PC-9 (cell line): ENCODE measurements at regions not wholly inside any gene's neighbourhood (a gene's known extent, or its start where the extent isn't known, plus 50 kb on each side); places are given as distances from the start of the nearest gene placed in this dataset.

ENCODE experiments used
- BruUV-seq: library from RNA; stranded (reverse); fragments of 400-500 nt; replicated peaks from 2 replicates; lab custom pipeline; 2021; lab: Mats Ljungman, UMichigan
- CTCF ChIA-PET: fragments of 300-600 bp; sonication (Branson Sonifier 250); formaldehyde crosslinking; loops from one replicate; lab custom pipeline; 2022; ENCODE audit warnings: antibody characterized with exemption; lab: Charles Lee
- POLR2A ChIA-PET: fragments of 300-600 bp; sonication (Branson Sonifier 250); formaldehyde crosslinking; loops from one replicate; lab custom pipeline; 2022; ENCODE audit warnings: antibody characterized with exemption; ENCODE audit not compliant: unreplicated experiment; lab: Charles Lee
- DNase-seq, 2 experiments: peaks; one replicate each; pipeline versions ENCODE4 v3.0.0 to v3.0.0-alpha.2; 2015 to 2022; ENCODE audit warnings: mixed read lengths in 1 of 2
- H2AFZ ChIP-seq: fragments of 200-600 bp; sonication (generic); 2 replicates; pipeline ENCODE4 v1.8.1; 2017; ENCODE audit warnings: antibody characterized with exemption
- H3F3A ChIP-seq: fragments of 200-600 bp; sonication (generic); 2 replicates; pipeline ENCODE4 v1.8.1; 2017; ENCODE audit warnings: antibody characterized with exemption, mild to moderate bottlenecking, low read depth; ENCODE audit not compliant: insufficient read depth
- H3K27ac ChIP-seq: fragments of 200-600 bp; sonication (generic); 2 replicates; pipeline ENCODE4 v1.6.1; 2016; ENCODE audit warnings: mixed run types
- H3K27me3 ChIP-seq: fragments of 200-600 bp; sonication (generic); 2 replicates; pipeline ENCODE4 v1.6.1; 2016; ENCODE audit warnings: low read depth, mixed run types; ENCODE audit not compliant: insufficient read depth
- H3K36me3 ChIP-seq: fragments of 200-600 bp; sonication (generic); 2 replicates; pipeline ENCODE4 v1.6.1; 2016; ENCODE audit warnings: low read depth, mixed run types
- H3K4me1 ChIP-seq: fragments of 200-600 bp; sonication (generic); replicated peaks from 2 replicates; pipeline ENCODE4 v1.6.1; 2016; ENCODE audit warnings: mixed run types; ENCODE audit not compliant: insufficient read depth
- H3K4me2 ChIP-seq: fragments of 200-600 bp; sonication (generic); 2 replicates; pipeline ENCODE4 v1.6.1; 2017; ENCODE audit warnings: mixed run types
- H3K4me3 ChIP-seq: fragments of 200-600 bp; sonication (generic); 2 replicates; pipeline ENCODE4 v1.6.1; 2016; ENCODE audit warnings: mixed run types
- H3K79me2 ChIP-seq: fragments of 200-600 bp; sonication (generic); 2 replicates; pipeline ENCODE4 v1.6.1; 2017; ENCODE audit warnings: low read depth, mixed run types
- H3K9me2 ChIP-seq: fragments of 200-600 bp; sonication (generic); 2 replicates; pipeline ENCODE4 v1.8.1; 2017; ENCODE audit warnings: mild to moderate bottlenecking; ENCODE audit not compliant: insufficient read depth
- H3K9me3 ChIP-seq: fragments of 200-600 bp; sonication (generic); 2 replicates; pipeline ENCODE4 v1.8.1; 2016; ENCODE audit warnings: low read depth; ENCODE audit not compliant: insufficient read depth
- H4K20me1 ChIP-seq: fragments of 200-600 bp; sonication (generic); 2 replicates; pipeline ENCODE4 v1.8.1; 2017; ENCODE audit not compliant: insufficient read depth
- EZH2 ChIP-seq: fragments of 200-600 bp; sonication (generic); IDR thresholded peaks from 2 replicates; pipeline ENCODE4 v1.8.0; 2017; ENCODE audit warnings: antibody characterized with exemption, low read depth
- intact Hi-C: fragments of 100-400 bp; cut with micrococcal nuclease; formaldehyde crosslinking; loops from one replicate; pipeline ENCODE4 v1.10.0; 2022; ENCODE audit not compliant: unreplicated experiment
- TF ChIP-seq, protein P1 (sequence below): fragments of 200-600 bp; sonication (generic); conservative IDR thresholded peaks from 2 replicates; pipeline ENCODE4 v1.6.1; 2017; ENCODE audit warnings: mixed run types, antibody characterized with exemption, mild to moderate bottlenecking, moderate library complexity

GRCh38 chr9:120230227-120230626, 349.7 kb downstream of the CDK5RAP2 start:
- H3K79me2 ChIP-seq: no peaks in the 10 kb centered on the region
- no peaks in the 10 kb centered on the region for H3K4me1 ChIP-seq
- intact Hi-C loops: no loop called here
- no peak overlapping the region for H3K4me3 ChIP-seq
- no peaks in the 10 kb centered on the region for H3K36me3 ChIP-seq
- no TSS peak for BruUV-seq
- no peak for TF ChIP-seq EZH2
- TF ChIP-seq, protein P1, sequence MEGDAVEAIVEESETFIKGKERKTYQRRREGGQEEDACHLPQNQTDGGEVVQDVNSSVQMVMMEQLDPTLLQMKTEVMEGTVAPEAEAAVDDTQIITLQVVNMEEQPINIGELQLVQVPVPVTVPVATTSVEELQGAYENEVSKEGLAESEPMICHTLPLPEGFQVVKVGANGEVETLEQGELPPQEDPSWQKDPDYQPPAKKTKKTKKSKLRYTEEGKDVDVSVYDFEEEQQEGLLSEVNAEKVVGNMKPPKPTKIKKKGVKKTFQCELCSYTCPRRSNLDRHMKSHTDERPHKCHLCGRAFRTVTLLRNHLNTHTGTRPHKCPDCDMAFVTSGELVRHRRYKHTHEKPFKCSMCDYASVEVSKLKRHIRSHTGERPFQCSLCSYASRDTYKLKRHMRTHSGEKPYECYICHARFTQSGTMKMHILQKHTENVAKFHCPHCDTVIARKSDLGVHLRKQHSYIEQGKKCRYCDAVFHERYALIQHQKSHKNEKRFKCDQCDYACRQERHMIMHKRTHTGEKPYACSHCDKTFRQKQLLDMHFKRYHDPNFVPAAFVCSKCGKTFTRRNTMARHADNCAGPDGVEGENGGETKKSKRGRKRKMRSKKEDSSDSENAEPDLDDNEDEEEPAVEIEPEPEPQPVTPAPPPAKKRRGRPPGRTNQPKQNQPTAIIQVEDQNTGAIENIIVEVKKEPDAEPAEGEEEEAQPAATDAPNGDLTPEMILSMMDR: no peak
- no peak overlapping the region for H3K27ac ChIP-seq
- CTCF ChIA-PET: no interaction called here
- no peak overlapping the region for H3K4me2 ChIP-seq
- peaks cover 16% of the 10 kb centered on the region; the same call in 1 of the 2 replicates for H3K27me3 ChIP-seq
- H4K20me1 ChIP-seq: no peaks in the 10 kb centered on the region
- POLR2A ChIA-PET: no interaction called here
- H2AFZ ChIP-seq: no peak overlapping the region
- no peaks in the 10 kb centered on the region for H3K9me2 ChIP-seq
- no peaks in the 10 kb centered on the region for H3K9me3 ChIP-seq
- no peak for DNase-seq
- no peaks in the 10 kb centered on the region for H3F3A ChIP-seq

GRCh38 chr9:120221844-120222243, 358.1 kb downstream of the CDK5RAP2 start:
- H4K20me1 ChIP-seq: no peaks in the 10 kb centered on the region
- intact Hi-C loops: no loop called here
- ChIA-PET POLR2A (no interaction called here), CTCF (no interaction called here)
- H3K27me3 ChIP-seq: no peaks in the 10 kb centered on the region
- H3K27ac ChIP-seq: no peak overlapping the region
- H3K4me3 ChIP-seq: no peak overlapping the region
- no peaks in the 10 kb centered on the region for H3K9me3 ChIP-seq
- no peaks in the 10 kb centered on the region for H3K36me3 ChIP-seq
- no TSS peak for BruUV-seq
- H3K79me2 ChIP-seq: no peaks in the 10 kb centered on the region
- no peak for TF ChIP-seq EZH2
- TF ChIP-seq, protein P1: no peak
- H2AFZ ChIP-seq: no peak overlapping the region
- H3K4me2 ChIP-seq: no peak overlapping the region
- no peaks in the 10 kb centered on the region for H3K4me1 ChIP-seq
- no peaks in the 10 kb centered on the region for H3K9me2 ChIP-seq
- no peaks in the 10 kb centered on the region for H3F3A ChIP-seq
- DNase-seq: no peak

GRCh38 chr9:120214332-120214731, 365.6 kb downstream of the CDK5RAP2 start:
- intact Hi-C loops: no loop called here
- no peaks in the 10 kb centered on the region for H3K36me3 ChIP-seq
- CTCF ChIA-PET: no interaction called here

More at GRCh38 chr9:120214332-120214731, 365.6 kb downstream of the CDK5RAP2 start:
- H2AFZ ChIP-seq: no peak overlapping the region
- no peaks in the 10 kb centered on the region for H4K20me1 ChIP-seq
- no peaks in the 10 kb centered on the region for H3F3A ChIP-seq
- H3K79me2 ChIP-seq: no peaks in the 10 kb centered on the region
- no peaks in the 10 kb centered on the region for H3K4me1 ChIP-seq
- H3K27me3 ChIP-seq: peaks cover 19% of the 10 kb centered on the region
- no peak overlapping the region for H3K4me2 ChIP-seq
- POLR2A ChIA-PET: no interaction called here
- H3K9me2 ChIP-seq: no peaks in the 10 kb centered on the region
- no TSS peak for BruUV-seq
- TF ChIP-seq, protein P1: no peak
- no peak for TF ChIP-seq EZH2
- DNase-seq: no peak
- H3K9me3 ChIP-seq: no peaks in the 10 kb centered on the region
- no peak overlapping the region for H3K27ac ChIP-seq
- H3K4me3 ChIP-seq: no peak overlapping the region
